ENCODE measurements at regions not wholly inside any gene's neighbourhood (a gene's known extent, or its start where the extent isn't known, plus 50 kb on each side); places are given as distances from the start of the nearest gene placed in this dataset.

DNA sequence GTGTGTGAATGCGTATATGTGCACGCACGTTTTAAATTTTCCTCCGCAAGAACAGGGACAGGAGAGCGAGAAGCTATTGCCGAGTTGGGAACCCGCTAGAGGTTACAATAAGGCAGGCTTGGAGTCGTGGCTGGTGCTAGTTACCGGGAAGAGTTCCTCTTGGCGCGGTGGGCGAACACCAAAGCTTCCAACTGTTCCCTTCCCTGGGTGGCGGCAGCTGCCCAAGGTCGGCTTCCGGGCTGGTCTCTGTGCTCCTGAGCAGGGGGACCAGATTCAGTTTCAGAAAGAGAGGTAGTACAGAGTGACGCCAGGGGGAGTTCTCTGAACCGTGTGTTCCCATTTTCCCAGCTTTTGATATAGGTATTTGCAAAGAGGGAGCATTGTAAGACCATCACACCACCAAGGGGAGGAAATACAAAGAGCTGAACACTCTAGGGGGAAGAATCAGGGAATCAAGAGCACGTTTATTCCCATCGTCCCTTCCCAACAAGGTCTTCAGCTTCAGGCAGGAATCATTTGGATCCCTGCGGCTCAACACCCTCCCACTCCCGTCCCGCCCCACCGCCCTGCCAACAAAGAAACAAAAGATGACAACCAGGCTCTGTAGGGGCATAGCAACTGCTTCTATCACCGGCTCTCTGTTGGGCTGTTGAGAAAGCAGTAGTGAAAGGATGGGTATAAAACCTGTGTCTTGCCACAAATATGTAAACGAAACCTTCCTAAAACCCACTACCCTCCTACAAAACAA, 113.6 kb upstream of the TEX13C start:
- TF ChIP-seq, protein P1, sequence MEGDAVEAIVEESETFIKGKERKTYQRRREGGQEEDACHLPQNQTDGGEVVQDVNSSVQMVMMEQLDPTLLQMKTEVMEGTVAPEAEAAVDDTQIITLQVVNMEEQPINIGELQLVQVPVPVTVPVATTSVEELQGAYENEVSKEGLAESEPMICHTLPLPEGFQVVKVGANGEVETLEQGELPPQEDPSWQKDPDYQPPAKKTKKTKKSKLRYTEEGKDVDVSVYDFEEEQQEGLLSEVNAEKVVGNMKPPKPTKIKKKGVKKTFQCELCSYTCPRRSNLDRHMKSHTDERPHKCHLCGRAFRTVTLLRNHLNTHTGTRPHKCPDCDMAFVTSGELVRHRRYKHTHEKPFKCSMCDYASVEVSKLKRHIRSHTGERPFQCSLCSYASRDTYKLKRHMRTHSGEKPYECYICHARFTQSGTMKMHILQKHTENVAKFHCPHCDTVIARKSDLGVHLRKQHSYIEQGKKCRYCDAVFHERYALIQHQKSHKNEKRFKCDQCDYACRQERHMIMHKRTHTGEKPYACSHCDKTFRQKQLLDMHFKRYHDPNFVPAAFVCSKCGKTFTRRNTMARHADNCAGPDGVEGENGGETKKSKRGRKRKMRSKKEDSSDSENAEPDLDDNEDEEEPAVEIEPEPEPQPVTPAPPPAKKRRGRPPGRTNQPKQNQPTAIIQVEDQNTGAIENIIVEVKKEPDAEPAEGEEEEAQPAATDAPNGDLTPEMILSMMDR (IDR thresholded peaks at IDR 0.05; ENCODE audit: insufficient read depth, low read depth, low read length) = no peak
- no peak for TF ChIP-seq EZH2 (IDR thresholded peaks at IDR 0.05; ENCODE audit: insufficient read depth, low read length)
